K562 (cell line): ENCODE measurements at regions not wholly inside any gene's neighbourhood (a gene's known extent, or its start where the extent isn't known, plus 50 kb on each side); places are given as distances from the start of the nearest gene placed in this dataset.

Experiments used
- ATAC-seq: fragments of 200-7000 bp; cut with Tn5 transposase; 3 replicates; pipeline ENCODE4 v1.9.1; 2020; ENCODE audit warnings: moderate library complexity
- BruUV-seq: library from RNA; stranded (reverse); fragments of 400-500 nt; replicated peaks from 2 replicates; lab custom pipeline; 2021; lab: Mats Ljungman, UMichigan
- CTCF ChIA-PET: fragments of 300-600 bp; formaldehyde crosslinking; extraction: SDS; loops from one replicate; lab custom pipeline; 2021; ENCODE audit warnings: low intra/inter-chr PET ratio; lab: Yijun Ruan, JAX
- POLR2A ChIA-PET: fragments of 300-600, 350-650 bp; sonication (Branson Sonifier 250); formaldehyde crosslinking; extraction: SDS; loops from one replicate; lab custom pipeline; 2021; ENCODE audit warnings: antibody characterized with exemption, inconsistent platforms; lab: Yijun Ruan, JAX
- DNase-seq, 4 experiments: peaks; one replicate each; pipeline versions ENCODE4 v3.0.0 to v3.0.0-alpha.2; 2011 to 2018; ENCODE audit warnings: low spot score in 3 of 4, mixed read lengths in 3 of 4; ENCODE audit errors: extremely low read depth in 1 of 4
- FAIRE-seq: peaks from 2 replicates; lab custom pipeline; 2011; peaks lifted over from hg19 to GRCh38; lab: Jason Lieb, UNC
- H2AFZ ChIP-seq: 2 replicates; pipeline ENCODE4 v1.6.0; 2011; ENCODE audit warnings: low read depth, low read length, control low read depth, inconsistent platforms
- H3K27ac ChIP-seq: fragments of 200-600 bp; 3 replicates; pipeline ENCODE4 v1.8.0; 2011; ENCODE audit warnings: low read depth, mild to moderate bottlenecking, control low read depth, inconsistent platforms, low read length, moderate library complexity, mixed read lengths; ENCODE audit errors: extremely low read depth
- H3K27me3 ChIP-seq, 2 experiments: fragments of 300-600 bp in 1 of 2; 2 replicates in 1 of 2; 3 replicates in 1 of 2; pipeline versions ENCODE4 v1.6.0 to v1.8.0; 2011; ENCODE audit warnings: inconsistent platforms in 2 of 2, low read length in 2 of 2, mild to moderate bottlenecking in 1 of 2, mixed read lengths in 1 of 2, moderate library complexity in 1 of 2; ENCODE audit not compliant: control insufficient read depth in 2 of 2, insufficient read depth in 2 of 2
- H3K36me3 ChIP-seq: fragments of 300-600 bp; 3 replicates; pipeline ENCODE4 v1.8.0; 2011; ENCODE audit warnings: mild to moderate bottlenecking, low read length, inconsistent platforms; ENCODE audit not compliant: control insufficient read depth, insufficient read depth
- H3K4me1 ChIP-seq, 2 experiments: fragments of 200-600 bp in 1 of 2; replicated peaks in 1 of 2; 2 replicates in 1 of 2; 3 replicates in 1 of 2; pipeline versions ENCODE4 v1.5.1 to v1.8.0; 2011; ENCODE audit warnings: inconsistent platforms in 2 of 2, low read length in 2 of 2, mild to moderate bottlenecking in 1 of 2, mixed read lengths in 1 of 2, moderate library complexity in 1 of 2; ENCODE audit not compliant: control insufficient read depth in 2 of 2, insufficient read depth in 2 of 2
- H3K4me2 ChIP-seq: 2 replicates; pipeline ENCODE4 v1.6.1; 2011; ENCODE audit warnings: low read length, control low read depth, inconsistent platforms, mixed read lengths; ENCODE audit not compliant: insufficient read depth
- H3K4me3 ChIP-seq: fragments of 200-600 bp; sonication (generic), shearing (Covaris generic); 2 replicates; pipeline ENCODE4 v1.5.1; 2016; ENCODE audit warnings: control low read depth, inconsistent platforms
- H3K79me2 ChIP-seq: fragments of 200-600 bp; 3 replicates; pipeline ENCODE4 v1.8.0; 2011; ENCODE audit warnings: low read length, inconsistent platforms; ENCODE audit not compliant: control insufficient read depth, insufficient read depth
- H3K9ac ChIP-seq, 2 experiments: 2 replicates each; pipeline versions ENCODE4 v1.6.0 to v1.6.1; 2011; ENCODE audit warnings: low read depth in 2 of 2, low read length in 2 of 2, control low read depth in 1 of 2, inconsistent platforms in 1 of 2, mild to moderate bottlenecking in 1 of 2, mixed read lengths in 1 of 2; ENCODE audit not compliant: insufficient read depth in 1 of 2
- H3K9me1 ChIP-seq: one replicate; pipeline ENCODE4 v1.6.0; 2011; ENCODE audit warnings: inconsistent platforms, mild to moderate bottlenecking, low read length, moderate library complexity; ENCODE audit not compliant: control insufficient read depth, insufficient read depth
- H3K9me3 ChIP-seq: replicated peaks from 2 replicates; pipeline ENCODE4 v1.5.1; 2011; ENCODE audit warnings: low read depth, low read length, inconsistent platforms; ENCODE audit not compliant: control insufficient read depth, insufficient read depth
- H4K20me1 ChIP-seq: replicated peaks from 2 replicates; pipeline ENCODE4 v1.6.1; 2011; ENCODE audit warnings: low read length, inconsistent platforms, mixed read lengths; ENCODE audit not compliant: control insufficient read depth, insufficient read depth
- CREM ChIP-seq: IDR thresholded peaks from 2 replicates; pipeline ENCODE4 v1.6.1; 2014; ENCODE audit warnings: antibody characterized with exemption, low read depth
- ESRRA ChIP-seq: fragments of 450-650 bp; IDR thresholded peaks from 2 replicates; pipeline ENCODE4 v1.6.1; 2014; ENCODE audit warnings: low read depth, mild to moderate bottlenecking, moderate library complexity, borderline replicate concordance
- GTF2E2 ChIP-seq: fragments of 200-800 bp; sonication (Bioruptor generic); IDR thresholded peaks from 2 replicates; pipeline ENCODE4 v1.6.1; 2016; ENCODE audit warnings: missing genetic modification characterization, missing compliant biosample characterization
- KLF6 ChIP-seq: fragments of 250-450 bp; sonication (Bioruptor Pico); IDR thresholded peaks from 2 replicates; pipeline ENCODE4 v1.4.0; 2020; ENCODE audit warnings: mild to moderate bottlenecking, moderate library complexity, borderline replicate concordance
- SIN3B ChIP-seq: fragments of 450-650 bp; IDR thresholded peaks from 2 replicates; pipeline ENCODE4 v1.6.1; 2017; ENCODE audit warnings: low read depth, mild to moderate bottlenecking, moderate library complexity
- WGBS: fragments of 100-300 bp; shearing (Covaris generic); methylation state at CpG from one replicate; pipeline ENCODE4 v1.1.6; 2016; ENCODE audit warnings: low coverage, mixed read lengths; ENCODE audit not compliant: insufficient coverage; ENCODE audit errors: missing lambda C conversion rate; 5-methylcytosine and 5-hydroxymethylcytosine counted together
- in situ Hi-C: fragments of 300-500 bp; cut with MboI; formaldehyde crosslinking; loops from 4 replicates; pipeline ENCODE4 v1.15.0; 2018; ENCODE audit warnings: inconsistent platforms, mixed read lengths
- intact Hi-C: fragments of 100-400 bp; cut with micrococcal nuclease; formaldehyde crosslinking; loops from 2 replicates; pipeline ENCODE4 v1.14.2; 2022
- TF ChIP-seq, protein P1 (sequence below), 2 experiments: fragments of 450-650 bp in 1 of 2; sonication (generic) in 1 of 2; formaldehyde crosslinking; conservative IDR thresholded peaks; 2 replicates each; pipeline versions ENCODE4 v1.4.0 to v1.8.1; 2020 to 2022; ENCODE audit warnings: mild to moderate bottlenecking in 1 of 2, missing genetic modification reagents in 1 of 2
- TF ChIP-seq, protein P2 (sequence below): fragments of 450-650 bp; conservative IDR thresholded peaks from 2 replicates; pipeline ENCODE4 v1.6.1; 2016; ENCODE audit warnings: missing genetic modification characterization, low read depth, mild to moderate bottlenecking, control low read depth, missing compliant biosample characterization

- TF ChIP-seq, protein P1, sequence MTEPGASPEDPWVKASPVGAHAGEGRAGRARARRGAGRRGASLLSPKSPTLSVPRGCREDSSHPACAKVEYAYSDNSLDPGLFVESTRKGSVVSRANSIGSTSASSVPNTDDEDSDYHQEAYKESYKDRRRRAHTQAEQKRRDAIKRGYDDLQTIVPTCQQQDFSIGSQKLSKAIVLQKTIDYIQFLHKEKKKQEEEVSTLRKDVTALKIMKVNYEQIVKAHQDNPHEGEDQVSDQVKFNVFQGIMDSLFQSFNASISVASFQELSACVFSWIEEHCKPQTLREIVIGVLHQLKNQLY (CRISPR knock-in tag; conservative IDR thresholded peaks at IDR 0.05) = no peak
- TF ChIP-seq ESRRA (no peak), GTF2E2 (tag) (no peak), KLF6 (CRISPR knock-in tag) (no peak), SIN3B (no peak), CREM (no peak)
- TF ChIP-seq, protein P2, sequence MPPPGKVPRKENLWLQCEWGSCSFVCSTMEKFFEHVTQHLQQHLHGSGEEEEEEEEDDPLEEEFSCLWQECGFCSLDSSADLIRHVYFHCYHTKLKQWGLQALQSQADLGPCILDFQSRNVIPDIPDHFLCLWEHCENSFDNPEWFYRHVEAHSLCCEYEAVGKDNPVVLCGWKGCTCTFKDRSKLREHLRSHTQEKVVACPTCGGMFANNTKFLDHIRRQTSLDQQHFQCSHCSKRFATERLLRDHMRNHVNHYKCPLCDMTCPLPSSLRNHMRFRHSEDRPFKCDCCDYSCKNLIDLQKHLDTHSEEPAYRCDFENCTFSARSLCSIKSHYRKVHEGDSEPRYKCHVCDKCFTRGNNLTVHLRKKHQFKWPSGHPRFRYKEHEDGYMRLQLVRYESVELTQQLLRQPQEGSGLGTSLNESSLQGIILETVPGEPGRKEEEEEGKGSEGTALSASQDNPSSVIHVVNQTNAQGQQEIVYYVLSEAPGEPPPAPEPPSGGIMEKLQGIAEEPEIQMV (tag) = no peak
- no peak overlapping the region for H2AFZ ChIP-seq
- H3K9me3 ChIP-seq = no peaks in the 10 kb centered on the region
- no peak for FAIRE-seq
- no peak overlapping the region for H3K4me3 ChIP-seq
- intact Hi-C loops (no loop called here), in situ Hi-C loops (no loop called here)
- H3K9me1 ChIP-seq = no peaks in the 10 kb centered on the region
- H3K4me2 ChIP-seq = no peak overlapping the region
- H3K27me3 ChIP-seq = peaks cover 2 to 14% of the 10 kb centered on the region in 2 experiments; a peak in 2 of 5 replicates
- no peaks in the 10 kb centered on the region for H3K79me2 ChIP-seq
- H3K27ac ChIP-seq = no peak overlapping the region
- H3K36me3 ChIP-seq = no peaks in the 10 kb centered on the region
- no TSS peak for BruUV-seq
- no peak for ATAC-seq
- H3K9ac ChIP-seq = no peak overlapping the region
- no peak for DNase-seq
- ChIA-PET CTCF (no interaction called here), POLR2A (interaction anchor here (0.6 kb wide), 1 partner anchor 12 kb away, joined by 3 read pairs; no protein-coding TSS in a partner anchor)
- no peaks in the 10 kb centered on the region for H4K20me1 ChIP-seq
- no peaks in the 10 kb centered on the region for H3K4me1 ChIP-seq
- 0% methylated on average over 5 of the region's 5 CpGs for WGBS
Observed at GRCh38 chr11:45086526-45086925, 59.9 kb upstream of the PRDM11 start.
